ENCODE measurements at regions not wholly inside any gene's neighbourhood (a gene's known extent, or its start where the extent isn't known, plus 50 kb on each side); places are given as distances from the start of the nearest gene placed in this dataset.
"Not testable (repeated sequence)": the region's sequence is repeated elsewhere in the genome, so short reads cannot be mapped to it uniquely, and the experiment has no call there.

DNA sequence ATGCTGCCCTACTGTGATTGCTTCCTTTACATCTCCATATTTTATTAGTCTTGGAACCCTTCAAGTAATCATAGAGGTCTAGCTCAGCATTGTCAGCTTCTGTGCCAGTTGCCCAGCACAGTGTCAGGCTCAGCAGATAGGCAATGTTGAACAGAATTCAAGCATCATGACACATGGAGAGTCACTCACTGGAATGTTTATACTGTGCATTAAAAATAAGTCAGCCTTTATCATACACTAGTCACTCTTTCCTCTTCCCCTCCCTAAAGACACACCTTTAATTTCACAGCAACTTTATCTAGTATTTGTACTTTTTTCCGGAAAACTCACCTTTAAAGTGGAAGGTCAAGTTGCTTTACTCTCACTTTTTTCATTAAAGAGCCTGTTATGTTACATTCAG is 253.8 kb upstream of the CDH11 start:
- TF ChIP-seq, protein P1, sequence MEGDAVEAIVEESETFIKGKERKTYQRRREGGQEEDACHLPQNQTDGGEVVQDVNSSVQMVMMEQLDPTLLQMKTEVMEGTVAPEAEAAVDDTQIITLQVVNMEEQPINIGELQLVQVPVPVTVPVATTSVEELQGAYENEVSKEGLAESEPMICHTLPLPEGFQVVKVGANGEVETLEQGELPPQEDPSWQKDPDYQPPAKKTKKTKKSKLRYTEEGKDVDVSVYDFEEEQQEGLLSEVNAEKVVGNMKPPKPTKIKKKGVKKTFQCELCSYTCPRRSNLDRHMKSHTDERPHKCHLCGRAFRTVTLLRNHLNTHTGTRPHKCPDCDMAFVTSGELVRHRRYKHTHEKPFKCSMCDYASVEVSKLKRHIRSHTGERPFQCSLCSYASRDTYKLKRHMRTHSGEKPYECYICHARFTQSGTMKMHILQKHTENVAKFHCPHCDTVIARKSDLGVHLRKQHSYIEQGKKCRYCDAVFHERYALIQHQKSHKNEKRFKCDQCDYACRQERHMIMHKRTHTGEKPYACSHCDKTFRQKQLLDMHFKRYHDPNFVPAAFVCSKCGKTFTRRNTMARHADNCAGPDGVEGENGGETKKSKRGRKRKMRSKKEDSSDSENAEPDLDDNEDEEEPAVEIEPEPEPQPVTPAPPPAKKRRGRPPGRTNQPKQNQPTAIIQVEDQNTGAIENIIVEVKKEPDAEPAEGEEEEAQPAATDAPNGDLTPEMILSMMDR (IDR thresholded peaks at IDR 0.05): no peak
- TF ChIP-seq POLR2AphosphoS5 (IDR thresholded peaks at IDR 0.05): no peak
- no peak for TF ChIP-seq EP300 (IDR thresholded peaks at IDR 0.05)
- no peak for TF ChIP-seq POLR2A (IDR thresholded peaks at IDR 0.05)
- WGBS, 5 donors: 18 to 63% (median 39%) methylated on average over 1 of the region's 1 CpG
- DNase-seq: no peak

DNA sequence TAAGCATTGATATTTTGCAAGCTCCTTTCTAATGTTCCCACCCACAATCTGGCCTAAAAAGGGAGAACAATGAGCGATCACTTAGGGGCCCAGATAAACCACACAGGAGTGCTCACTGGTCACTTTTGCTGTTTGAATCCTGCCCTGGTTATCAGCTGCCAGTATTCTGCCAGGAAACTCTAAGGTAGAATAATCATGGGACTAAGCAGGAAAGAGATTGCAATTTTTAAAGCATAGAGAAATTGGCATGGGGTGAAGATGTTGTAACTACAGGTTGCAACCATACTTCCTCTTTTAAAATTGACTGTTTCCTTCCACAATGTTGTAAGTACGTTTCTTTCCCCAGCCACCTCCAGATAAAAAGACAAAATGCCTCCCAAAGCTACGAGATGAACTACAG is 251.2 kb upstream of the CDH11 start:
- H3K27ac ChIP-seq: no peak overlapping the region
- H3K27me3 ChIP-seq: no peaks in the 10 kb centered on the region
- intact Hi-C loops (cut with DNase I; ENCODE audit: low total_unique reads): no loop called here
- TF ChIP-seq POLR2AphosphoS5 (IDR thresholded peaks at IDR 0.05): no peak
- H3K36me3 ChIP-seq: no peaks in the 10 kb centered on the region
- no peak for DNase-seq
- H3K4me3 ChIP-seq: no peak overlapping the region
- no peaks in the 10 kb centered on the region for H3K9me3 ChIP-seq
- WGBS, 5 donors: 18 to 31% (median 26%) methylated on average over 3 of the region's 3 CpGs
- peaks cover 0 to 6% (median 0%) of the 10 kb centered on the region in 4 donors for H3K4me1 ChIP-seq

More for the DNA sequence above, 253.8 kb upstream of the CDH11 start:
- Histone ChIP-seq H3K36me3 (no peaks in the 10 kb centered on the region), H3K27me3 (no peaks in the 10 kb centered on the region), H3K4me3 (no peak overlapping the region), H3K4me1 (peaks cover 0 to 6% (median 0%) of the 10 kb centered on the region in 4 donors), H3K9me3 (no peaks in the 10 kb centered on the region), H3K27ac (no peak overlapping the region)
- intact Hi-C loops (cut with DNase I; ENCODE audit: low total_unique reads): no loop called here

DNA sequence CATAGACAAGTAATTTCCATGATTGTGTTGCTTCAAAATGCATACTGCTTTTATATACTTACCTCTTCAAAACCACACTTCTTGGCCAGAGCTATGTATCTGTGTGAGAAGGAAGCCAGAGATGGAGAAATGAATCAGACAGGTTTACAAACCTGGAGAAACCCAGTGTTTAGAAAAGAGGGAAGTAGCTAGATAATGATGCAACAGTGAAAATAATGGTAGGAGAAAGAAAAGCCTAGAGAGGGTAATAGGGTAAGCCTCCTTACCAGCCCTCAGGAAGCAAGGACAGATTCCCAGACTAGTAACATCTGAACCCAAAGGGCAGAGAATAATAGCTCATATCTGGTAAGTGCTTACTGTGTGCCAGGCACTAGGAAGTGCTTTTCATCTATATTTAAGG is 250.3 kb upstream of the CDH11 start:
- H3K27ac ChIP-seq: no peak overlapping the region
- no peaks in the 10 kb centered on the region for H3K9me3 ChIP-seq
- no peak for DNase-seq
- H3K4me1 ChIP-seq: peaks cover 0 to 6% (median 0%) of the 10 kb centered on the region in 4 donors
- intact Hi-C loops (cut with DNase I; ENCODE audit: low total_unique reads): no loop called here
- TF ChIP-seq POLR2A (IDR thresholded peaks at IDR 0.05) (no peak), EP300 (IDR thresholded peaks at IDR 0.05) (no peak), POLR2AphosphoS5 (IDR thresholded peaks at IDR 0.05) (no peak)
- no peaks in the 10 kb centered on the region for H3K36me3 ChIP-seq
- no peak overlapping the region for H3K4me3 ChIP-seq
- H3K27me3 ChIP-seq: no peaks in the 10 kb centered on the region

DNA sequence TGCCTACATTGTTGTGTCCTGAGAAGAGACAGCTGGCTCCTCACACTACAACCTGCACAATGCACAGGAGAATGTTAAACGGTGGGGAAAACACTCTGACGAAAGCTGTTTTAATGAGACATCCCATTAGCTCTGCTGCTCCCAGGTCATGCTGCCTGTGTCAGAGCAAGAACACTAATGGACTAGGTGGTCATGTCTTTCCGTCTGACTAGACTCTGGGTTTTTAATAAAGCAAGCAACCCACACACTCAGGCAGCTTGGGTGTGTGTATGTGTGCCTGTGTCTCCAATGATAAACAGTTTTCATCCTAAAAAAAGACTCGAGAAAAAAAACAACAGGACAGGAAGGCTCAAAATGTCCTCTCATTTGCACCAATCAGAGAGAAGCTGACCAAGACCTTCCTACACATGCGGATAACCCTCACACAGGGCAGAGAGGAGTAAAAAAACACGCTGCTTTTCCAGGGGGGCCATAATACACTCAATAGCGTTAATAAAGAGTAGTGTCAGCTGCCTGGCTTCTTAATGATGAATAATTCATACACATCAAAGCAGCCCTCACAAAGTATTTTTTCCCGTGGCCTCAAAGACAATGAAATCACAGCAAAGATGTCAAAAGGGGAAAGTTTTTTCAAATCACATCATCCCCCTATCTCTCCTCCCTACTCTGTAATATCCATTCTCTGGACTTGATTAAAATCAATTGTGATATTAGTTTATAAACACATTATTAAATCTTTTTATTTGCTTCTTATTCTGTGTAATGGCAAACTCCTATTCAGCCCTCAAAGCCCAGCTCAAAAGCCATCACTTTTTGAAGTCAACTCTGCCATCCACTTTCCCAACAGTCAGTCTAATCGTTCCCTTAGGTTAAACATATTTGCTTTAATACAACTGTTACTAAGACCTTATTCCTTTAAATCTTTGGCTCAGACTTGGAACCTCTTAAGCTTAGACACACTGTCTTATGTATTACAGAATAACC is 244.2 kb upstream of the CDH11 start:
- peak in 1 of 2 donors; percentile 8 for DNase-seq
- no peaks in the 10 kb centered on the region for H3K9me3 ChIP-seq
- H3K4me3 ChIP-seq: no peak overlapping the region
- no peaks in the 10 kb centered on the region for H3K27me3 ChIP-seq
- intact Hi-C loops (cut with DNase I; ENCODE audit: low total_unique reads): no loop called here
- H3K36me3 ChIP-seq: no peaks in the 10 kb centered on the region
- 65 to 76% (median 72%) methylated on average over 9 of the region's 9 CpGs for WGBS, 5 donors
- no peaks in the 10 kb centered on the region for H3K4me1 ChIP-seq
- TF ChIP-seq POLR2AphosphoS5 (IDR thresholded peaks at IDR 0.05): no peak
- no peak for TF ChIP-seq EP300 (IDR thresholded peaks at IDR 0.05)
- no peak for TF ChIP-seq POLR2A (IDR thresholded peaks at IDR 0.05)
- no peak overlapping the region for H3K27ac ChIP-seq

DNA sequence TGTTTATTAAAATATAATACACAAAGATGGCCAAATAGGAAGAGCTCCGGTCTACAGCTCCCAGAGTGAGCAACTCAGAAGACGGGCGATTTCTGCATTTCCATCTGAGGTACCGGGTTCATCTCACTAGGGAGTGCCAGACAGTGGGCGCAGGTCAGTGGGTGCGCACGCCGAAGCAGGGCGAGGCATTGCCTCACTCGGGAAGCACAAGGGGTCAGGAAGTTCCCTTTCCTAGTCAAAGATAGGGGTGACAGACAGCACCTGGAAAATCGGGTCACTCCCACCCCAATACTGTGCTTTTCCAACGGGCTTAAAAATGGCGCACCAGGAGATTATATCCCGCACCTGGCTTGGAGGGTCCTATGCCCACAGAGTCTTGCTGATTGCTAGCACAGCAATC is 234.9 kb upstream of the CDH11 start:
- intact Hi-C loops (cut with DNase I; ENCODE audit: low total_unique reads); H3K27ac ChIP-seq: not testable (repeated sequence)
- 95 to 97% (median 96%) methylated on average over 14 of the region's 14 CpGs for WGBS, 5 donors

DNA sequence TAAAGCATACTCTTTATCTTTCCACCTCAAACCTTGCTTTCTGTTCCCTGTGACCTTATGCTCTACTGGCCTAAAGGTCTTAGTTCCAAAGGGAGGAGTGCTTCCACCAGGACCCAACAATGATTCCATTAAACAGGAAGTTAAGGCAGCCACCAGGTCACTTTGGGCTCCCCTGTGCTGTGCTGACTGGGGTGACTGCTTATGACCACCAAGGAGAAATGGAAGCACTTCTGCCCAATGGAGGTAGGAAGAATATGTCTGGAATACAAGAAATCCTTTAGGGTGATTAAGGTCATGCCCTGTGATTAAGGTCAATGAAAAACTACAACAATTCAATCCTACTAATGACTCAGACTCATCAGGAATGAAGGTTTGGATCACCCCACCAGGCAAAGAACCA is 233.8 kb upstream of the CDH11 start:
- no peak for DNase-seq
- H3K4me3 ChIP-seq: no peak overlapping the region
- TF ChIP-seq EP300 (IDR thresholded peaks at IDR 0.05): no peak
- no peak for TF ChIP-seq POLR2AphosphoS5 (IDR thresholded peaks at IDR 0.05)
- TF ChIP-seq, protein P1 (IDR thresholded peaks at IDR 0.05): no peak
- no peak for TF ChIP-seq POLR2A (IDR thresholded peaks at IDR 0.05)
- H3K27ac ChIP-seq: no peak overlapping the region
- H3K36me3 ChIP-seq: no peaks in the 10 kb centered on the region
- peaks cover 0 to 9% (median 3%) of the 10 kb centered on the region in 4 donors for H3K9me3 ChIP-seq
- intact Hi-C loops (cut with DNase I; ENCODE audit: low total_unique reads): no loop called here
- no peaks in the 10 kb centered on the region for H3K4me1 ChIP-seq
- H3K27me3 ChIP-seq: no peaks in the 10 kb centered on the region

More for the DNA sequence above, 234.9 kb upstream of the CDH11 start:
- not testable (repeated sequence) for H3K9me3 ChIP-seq, H3K4me1 ChIP-seq, H3K4me3 ChIP-seq, H3K27me3 ChIP-seq, H3K36me3 ChIP-seq, DNase-seq
